ENCODE measurements at regions not wholly inside any gene's neighbourhood (a gene's known extent, or its start where the extent isn't known, plus 50 kb on each side); places are given as distances from the start of the nearest gene placed in this dataset.

DNA sequence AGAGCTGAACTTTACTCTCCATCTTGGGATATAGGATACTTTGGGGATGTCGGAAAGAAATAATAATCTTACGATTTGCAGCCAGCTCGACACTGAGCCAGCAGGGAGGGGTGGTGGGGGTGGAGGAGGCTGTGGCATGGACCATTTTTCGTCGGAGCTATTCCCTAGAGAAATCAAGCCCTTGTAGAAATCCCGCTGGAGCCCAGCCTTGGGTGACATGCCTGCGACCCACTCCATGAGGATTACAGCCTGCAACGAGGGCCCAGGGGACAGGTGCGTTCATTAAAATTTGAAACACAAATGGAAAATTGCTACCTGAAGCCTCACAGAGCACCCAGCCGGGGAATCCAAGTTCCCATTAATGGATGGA is 82.8 kb upstream of the GSE1 start:
- 85% methylated on average over 9 of the region's 10 CpGs for WGBS (ENCODE audit: low lambda C conversion rate)
- Histone ChIP-seq H2AFZ (ENCODE audit: low read depth) (no peak overlapping the region), H3K36me3 (replicated peaks in 1 of 2; ENCODE audit: control insufficient read depth in 1 of 2, insufficient read depth in 2 of 2, low read length in 1 of 2) (no peaks in the 10 kb centered on the region), H3K9me3 (no peaks in the 10 kb centered on the region), H3K27ac (ENCODE audit: low read depth in 2 of 2, low read length in 1 of 2) (no peak overlapping the region; a peak in 1 of 4 replicates), H3K27me3 (ENCODE audit: insufficient read depth) (no peaks in the 10 kb centered on the region), H3K9ac (no peak overlapping the region), H3K4me1 (ENCODE audit: control insufficient read depth in 1 of 2, insufficient read depth in 2 of 2, low read depth in 1 of 2, low read length in 1 of 2) (peaks cover 0 to 35% of the 10 kb centered on the region in 2 experiments; a peak in 2 of 4 replicates), H3F3A (replicated peaks; ENCODE audit: insufficient read depth) (no peaks in the 10 kb centered on the region), H3K79me2 (ENCODE audit: insufficient read depth) (no peaks in the 10 kb centered on the region), H3K9me2 (no peaks in the 10 kb centered on the region), H4K20me1 (ENCODE audit: insufficient read depth) (no peaks in the 10 kb centered on the region), H3K4me3 (ENCODE audit: low read depth in 2 of 2, low read length in 1 of 2) (no peak overlapping the region), H3K4me2 (no peak overlapping the region)
- POLR2A ChIA-PET = no interaction called here
- TF ChIP-seq TCF12 (IDR thresholded peaks at IDR 0.05) (no peak), EP300 (IDR thresholded peaks at IDR 0.05; ENCODE audit: borderline replicate concordance in 1 of 2, low read depth in 1 of 2, low read length in 1 of 2) (no peak), JUND (IDR thresholded peaks at IDR 0.05) (no peak), NFIC (IDR thresholded peaks at IDR 0.05; ENCODE audit: borderline replicate concordance) (no peak), MXI1 (IDR thresholded peaks at IDR 0.05; ENCODE audit: low read depth, low read length) (no peak), CHD2 (IDR thresholded peaks at IDR 0.05; ENCODE audit: low read length, partially characterized antibody) (no peak), GATA2 (CRISPR knock-in tag; IDR thresholded peaks at IDR 0.05) (no peak), RXRA (IDR thresholded peaks at IDR 0.05; ENCODE audit: borderline replicate concordance, low read depth) (no peak), POLR2AphosphoS5 (IDR thresholded peaks at IDR 0.05; ENCODE audit: low read depth, low read length) (no peak), GABPA (IDR thresholded peaks at IDR 0.05; ENCODE audit: low read depth) (no peak), TAF1 (IDR thresholded peaks at IDR 0.05; ENCODE audit: borderline replicate concordance, low read depth, low read length) (no peak), SIN3A (IDR thresholded peaks at IDR 0.05; ENCODE audit: borderline replicate concordance, low read depth, low read length) (no peak), FOXJ3 (CRISPR knock-in tag; IDR thresholded peaks at IDR 0.05) (no peak), RAD21 (IDR thresholded peaks at IDR 0.05; ENCODE audit: low read length) (no peak)
- TF ChIP-seq, protein P1, sequence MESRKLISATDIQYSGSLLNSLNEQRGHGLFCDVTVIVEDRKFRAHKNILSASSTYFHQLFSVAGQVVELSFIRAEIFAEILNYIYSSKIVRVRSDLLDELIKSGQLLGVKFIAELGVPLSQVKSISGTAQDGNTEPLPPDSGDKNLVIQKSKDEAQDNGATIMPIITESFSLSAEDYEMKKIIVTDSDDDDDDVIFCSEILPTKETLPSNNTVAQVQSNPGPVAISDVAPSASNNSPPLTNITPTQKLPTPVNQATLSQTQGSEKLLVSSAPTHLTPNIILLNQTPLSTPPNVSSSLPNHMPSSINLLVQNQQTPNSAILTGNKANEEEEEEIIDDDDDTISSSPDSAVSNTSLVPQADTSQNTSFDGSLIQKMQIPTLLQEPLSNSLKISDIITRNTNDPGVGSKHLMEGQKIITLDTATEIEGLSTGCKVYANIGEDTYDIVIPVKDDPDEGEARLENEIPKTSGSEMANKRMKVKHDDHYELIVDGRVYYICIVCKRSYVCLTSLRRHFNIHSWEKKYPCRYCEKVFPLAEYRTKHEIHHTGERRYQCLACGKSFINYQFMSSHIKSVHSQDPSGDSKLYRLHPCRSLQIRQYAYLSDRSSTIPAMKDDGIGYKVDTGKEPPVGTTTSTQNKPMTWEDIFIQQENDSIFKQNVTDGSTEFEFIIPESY (IDR thresholded peaks at IDR 0.05; ENCODE audit: borderline replicate concordance, low read depth) = no peak
- TF ChIP-seq, protein P2, sequence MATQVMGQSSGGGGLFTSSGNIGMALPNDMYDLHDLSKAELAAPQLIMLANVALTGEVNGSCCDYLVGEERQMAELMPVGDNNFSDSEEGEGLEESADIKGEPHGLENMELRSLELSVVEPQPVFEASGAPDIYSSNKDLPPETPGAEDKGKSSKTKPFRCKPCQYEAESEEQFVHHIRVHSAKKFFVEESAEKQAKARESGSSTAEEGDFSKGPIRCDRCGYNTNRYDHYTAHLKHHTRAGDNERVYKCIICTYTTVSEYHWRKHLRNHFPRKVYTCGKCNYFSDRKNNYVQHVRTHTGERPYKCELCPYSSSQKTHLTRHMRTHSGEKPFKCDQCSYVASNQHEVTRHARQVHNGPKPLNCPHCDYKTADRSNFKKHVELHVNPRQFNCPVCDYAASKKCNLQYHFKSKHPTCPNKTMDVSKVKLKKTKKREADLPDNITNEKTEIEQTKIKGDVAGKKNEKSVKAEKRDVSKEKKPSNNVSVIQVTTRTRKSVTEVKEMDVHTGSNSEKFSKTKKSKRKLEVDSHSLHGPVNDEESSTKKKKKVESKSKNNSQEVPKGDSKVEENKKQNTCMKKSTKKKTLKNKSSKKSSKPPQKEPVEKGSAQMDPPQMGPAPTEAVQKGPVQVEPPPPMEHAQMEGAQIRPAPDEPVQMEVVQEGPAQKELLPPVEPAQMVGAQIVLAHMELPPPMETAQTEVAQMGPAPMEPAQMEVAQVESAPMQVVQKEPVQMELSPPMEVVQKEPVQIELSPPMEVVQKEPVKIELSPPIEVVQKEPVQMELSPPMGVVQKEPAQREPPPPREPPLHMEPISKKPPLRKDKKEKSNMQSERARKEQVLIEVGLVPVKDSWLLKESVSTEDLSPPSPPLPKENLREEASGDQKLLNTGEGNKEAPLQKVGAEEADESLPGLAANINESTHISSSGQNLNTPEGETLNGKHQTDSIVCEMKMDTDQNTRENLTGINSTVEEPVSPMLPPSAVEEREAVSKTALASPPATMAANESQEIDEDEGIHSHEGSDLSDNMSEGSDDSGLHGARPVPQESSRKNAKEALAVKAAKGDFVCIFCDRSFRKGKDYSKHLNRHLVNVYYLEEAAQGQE (IDR thresholded peaks at IDR 0.05; ENCODE audit: low read depth, low read length) = no peak
- TF ChIP-seq, protein P3, sequence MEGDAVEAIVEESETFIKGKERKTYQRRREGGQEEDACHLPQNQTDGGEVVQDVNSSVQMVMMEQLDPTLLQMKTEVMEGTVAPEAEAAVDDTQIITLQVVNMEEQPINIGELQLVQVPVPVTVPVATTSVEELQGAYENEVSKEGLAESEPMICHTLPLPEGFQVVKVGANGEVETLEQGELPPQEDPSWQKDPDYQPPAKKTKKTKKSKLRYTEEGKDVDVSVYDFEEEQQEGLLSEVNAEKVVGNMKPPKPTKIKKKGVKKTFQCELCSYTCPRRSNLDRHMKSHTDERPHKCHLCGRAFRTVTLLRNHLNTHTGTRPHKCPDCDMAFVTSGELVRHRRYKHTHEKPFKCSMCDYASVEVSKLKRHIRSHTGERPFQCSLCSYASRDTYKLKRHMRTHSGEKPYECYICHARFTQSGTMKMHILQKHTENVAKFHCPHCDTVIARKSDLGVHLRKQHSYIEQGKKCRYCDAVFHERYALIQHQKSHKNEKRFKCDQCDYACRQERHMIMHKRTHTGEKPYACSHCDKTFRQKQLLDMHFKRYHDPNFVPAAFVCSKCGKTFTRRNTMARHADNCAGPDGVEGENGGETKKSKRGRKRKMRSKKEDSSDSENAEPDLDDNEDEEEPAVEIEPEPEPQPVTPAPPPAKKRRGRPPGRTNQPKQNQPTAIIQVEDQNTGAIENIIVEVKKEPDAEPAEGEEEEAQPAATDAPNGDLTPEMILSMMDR (IDR thresholded peaks at IDR 0.05) = no peak
- no peak for DNase-seq
- CTCF ChIA-PET = interaction anchor here (0.7 to 5.7 kb wide), 15 partner anchors 8 to 254 kb away, joined by 3 to 48 read pairs (median 6); no protein-coding TSS in a partner anchor
